ENCODE measurements at regions not wholly inside any gene's neighbourhood (a gene's known extent, or its start where the extent isn't known, plus 50 kb on each side); places are given as distances from the start of the nearest gene placed in this dataset.

- no peaks in the 10 kb centered on the region for H3K36me3 ChIP-seq (ENCODE audit: control insufficient read depth in 3 of 3, insufficient read depth in 2 of 3, low read depth in 1 of 3, low read length in 3 of 3)
- FAIRE-seq: no peak
- no peak for DNase-seq
- no peaks in the 10 kb centered on the region for H3K27me3 ChIP-seq (ENCODE audit: control insufficient read depth in 3 of 3, insufficient read depth in 3 of 3, low read length in 3 of 3)
- no peak overlapping the region for H3K27ac ChIP-seq (ENCODE audit: low read depth in 1 of 3, low read length in 2 of 3)
- peaks cover 0 to 5% (median 0%) of the 10 kb centered on the region in 3 donors for H3K4me1 ChIP-seq (ENCODE audit: control insufficient read depth in 3 of 3, insufficient read depth in 2 of 3, low read depth in 1 of 3, low read length in 2 of 3)
- H3K4me3 ChIP-seq (ENCODE audit: low read depth in 1 of 3, low read length in 3 of 3): no peak overlapping the region
- 85 to 88% (median 86%) methylated on average over 9 of the region's 9 CpGs for WGBS, 3 donors
- H3K9me3 ChIP-seq (ENCODE audit: control insufficient read depth in 2 of 2, insufficient read depth in 1 of 2, low read depth in 1 of 2, low read length in 1 of 2): peaks cover 0 to 6% of the 10 kb centered on the region in 2 donors
These were observed 289.7 kb downstream of the RPLP1 start for GRCh38 chr15:69742361-69742760.

GRCh38 chr15:69743091-69743490 lies 290.5 kb downstream of the RPLP1 start:
- Histone ChIP-seq H3K4me3 (ENCODE audit: low read depth in 1 of 3, low read length in 3 of 3) (no peak overlapping the region), H3K27me3 (ENCODE audit: control insufficient read depth in 3 of 3, insufficient read depth in 3 of 3, low read length in 3 of 3) (no peaks in the 10 kb centered on the region), H3K4me1 (ENCODE audit: control insufficient read depth in 3 of 3, insufficient read depth in 2 of 3, low read depth in 1 of 3, low read length in 2 of 3) (peaks cover 0 to 5% (median 0%) of the 10 kb centered on the region in 3 donors), H3K36me3 (ENCODE audit: control insufficient read depth in 3 of 3, insufficient read depth in 2 of 3, low read depth in 1 of 3, low read length in 3 of 3) (no peaks in the 10 kb centered on the region), H3K9me3 (ENCODE audit: control insufficient read depth in 2 of 2, insufficient read depth in 1 of 2, low read depth in 1 of 2, low read length in 1 of 2) (peaks cover 0 to 6% of the 10 kb centered on the region in 2 donors), H3K27ac (ENCODE audit: low read depth in 1 of 3, low read length in 2 of 3) (no peak overlapping the region)
- DNase-seq (no peak), FAIRE-seq (no peak)
- 87 to 100% (median 88%) methylated on average over 1 of the region's 1 CpG for WGBS, 3 donors

GRCh38 chr15:69744391-69745162 lies 292.0 kb downstream of the RPLP1 start:
- Histone ChIP-seq H3K27ac (ENCODE audit: low read depth in 1 of 3, low read length in 2 of 3) (no peak overlapping the region), H3K9me3 (ENCODE audit: control insufficient read depth in 2 of 2, insufficient read depth in 1 of 2, low read depth in 1 of 2, low read length in 1 of 2) (peaks cover 0 to 6% of the 10 kb centered on the region in 2 donors), H3K27me3 (ENCODE audit: control insufficient read depth in 3 of 3, insufficient read depth in 3 of 3, low read length in 3 of 3) (no peaks in the 10 kb centered on the region), H3K4me3 (ENCODE audit: low read depth in 1 of 3, low read length in 3 of 3) (no peak overlapping the region), H3K4me1 (ENCODE audit: control insufficient read depth in 3 of 3, insufficient read depth in 2 of 3, low read depth in 1 of 3, low read length in 2 of 3) (no peaks in the 10 kb centered on the region), H3K36me3 (ENCODE audit: control insufficient read depth in 3 of 3, insufficient read depth in 2 of 3, low read depth in 1 of 3, low read length in 3 of 3) (no peaks in the 10 kb centered on the region)
- FAIRE-seq: no peak
- WGBS, 3 donors: 47 to 67% (median 51%) methylated on average over 5 of the region's 5 CpGs
- DNase-seq: no peak

GRCh38 chr15:69747193-69747592 lies 294.6 kb downstream of the RPLP1 start:
- Histone ChIP-seq H3K27ac (ENCODE audit: low read depth in 1 of 3, low read length in 2 of 3) (no peak overlapping the region), H3K27me3 (ENCODE audit: control insufficient read depth in 3 of 3, insufficient read depth in 3 of 3, low read length in 3 of 3) (no peaks in the 10 kb centered on the region), H3K9me3 (ENCODE audit: control insufficient read depth in 2 of 2, insufficient read depth in 1 of 2, low read depth in 1 of 2, low read length in 1 of 2) (peaks cover 0 to 2% of the 10 kb centered on the region in 2 donors), H3K4me1 (ENCODE audit: control insufficient read depth in 3 of 3, insufficient read depth in 2 of 3, low read depth in 1 of 3, low read length in 2 of 3) (peaks cover 0 to 7% (median 0%) of the 10 kb centered on the region in 3 donors), H3K36me3 (ENCODE audit: control insufficient read depth in 3 of 3, insufficient read depth in 2 of 3, low read depth in 1 of 3, low read length in 3 of 3) (no peaks in the 10 kb centered on the region), H3K4me3 (ENCODE audit: low read depth in 1 of 3, low read length in 3 of 3) (no peak overlapping the region)
- DNase-seq: no peak
- FAIRE-seq: no peak
- 92 to 93% (median 92%) methylated on average over 5 of the region's 5 CpGs for WGBS, 3 donors

- Histone ChIP-seq H3K9me3 (ENCODE audit: control insufficient read depth in 2 of 2, insufficient read depth in 1 of 2, low read depth in 1 of 2, low read length in 1 of 2) (peaks cover 0 to 2% of the 10 kb centered on the region in 2 donors), H3K27me3 (ENCODE audit: control insufficient read depth in 3 of 3, insufficient read depth in 3 of 3, low read length in 3 of 3) (no peaks in the 10 kb centered on the region), H3K27ac (ENCODE audit: low read depth in 1 of 3, low read length in 2 of 3) (no peak overlapping the region), H3K4me1 (ENCODE audit: control insufficient read depth in 3 of 3, insufficient read depth in 2 of 3, low read depth in 1 of 3, low read length in 2 of 3) (peaks cover 0 to 7% (median 0%) of the 10 kb centered on the region in 3 donors), H3K4me3 (ENCODE audit: low read depth in 1 of 3, low read length in 3 of 3) (no peak overlapping the region), H3K36me3 (ENCODE audit: control insufficient read depth in 3 of 3, insufficient read depth in 2 of 3, low read depth in 1 of 3, low read length in 3 of 3) (no peaks in the 10 kb centered on the region)
- FAIRE-seq (no peak), DNase-seq (no peak)
- 85 to 93% (median 89%) methylated on average over 7 of the region's 7 CpGs for WGBS, 3 donors
These were observed 295.5 kb downstream of the RPLP1 start for GRCh38 chr15:69748131-69748530.

- 75 to 92% (median 83%) methylated on average over 3 of the region's 3 CpGs for WGBS, 3 donors
- Histone ChIP-seq H3K4me3 (ENCODE audit: low read depth in 1 of 3, low read length in 3 of 3) (no peak overlapping the region), H3K4me1 (ENCODE audit: control insufficient read depth in 3 of 3, insufficient read depth in 2 of 3, low read depth in 1 of 3, low read length in 2 of 3) (peaks cover 0 to 7% (median 0%) of the 10 kb centered on the region in 3 donors), H3K27me3 (ENCODE audit: control insufficient read depth in 3 of 3, insufficient read depth in 3 of 3, low read length in 3 of 3) (no peaks in the 10 kb centered on the region), H3K27ac (ENCODE audit: low read depth in 1 of 3, low read length in 2 of 3) (no peak overlapping the region), H3K36me3 (ENCODE audit: control insufficient read depth in 3 of 3, insufficient read depth in 2 of 3, low read depth in 1 of 3, low read length in 3 of 3) (no peaks in the 10 kb centered on the region), H3K9me3 (ENCODE audit: control insufficient read depth in 2 of 2, insufficient read depth in 1 of 2, low read depth in 1 of 2, low read length in 1 of 2) (peaks cover 0 to 2% of the 10 kb centered on the region in 2 donors)
- FAIRE-seq (no peak), DNase-seq (no peak)
These were observed 296.1 kb downstream of the RPLP1 start for GRCh38 chr15:69748576-69749185.

GRCh38 chr15:69749274-69749673 lies 296.7 kb downstream of the RPLP1 start:
- FAIRE-seq (no peak), DNase-seq (no peak)
- H3K4me1 ChIP-seq (ENCODE audit: control insufficient read depth in 3 of 3, insufficient read depth in 2 of 3, low read depth in 1 of 3, low read length in 2 of 3): peaks cover 0 to 7% (median 0%) of the 10 kb centered on the region in 3 donors
- no peaks in the 10 kb centered on the region for H3K27me3 ChIP-seq (ENCODE audit: control insufficient read depth in 3 of 3, insufficient read depth in 3 of 3, low read length in 3 of 3)
- peaks cover 0 to 2% of the 10 kb centered on the region in 2 donors for H3K9me3 ChIP-seq (ENCODE audit: control insufficient read depth in 2 of 2, insufficient read depth in 1 of 2, low read depth in 1 of 2, low read length in 1 of 2)
- no peak overlapping the region for H3K27ac ChIP-seq (ENCODE audit: low read depth in 1 of 3, low read length in 2 of 3)
- no peak overlapping the region for H3K4me3 ChIP-seq (ENCODE audit: low read depth in 1 of 3, low read length in 3 of 3)
- H3K36me3 ChIP-seq (ENCODE audit: control insufficient read depth in 3 of 3, insufficient read depth in 2 of 3, low read depth in 1 of 3, low read length in 3 of 3): no peaks in the 10 kb centered on the region
- 84 to 95% (median 88%) methylated on average over 4 of the region's 4 CpGs for WGBS, 3 donors

- 90 to 96% (median 93%) methylated on average over 2 of the region's 2 CpGs for WGBS, 3 donors
- Histone ChIP-seq H3K27me3 (ENCODE audit: control insufficient read depth in 3 of 3, insufficient read depth in 3 of 3, low read length in 3 of 3) (no peaks in the 10 kb centered on the region), H3K36me3 (ENCODE audit: control insufficient read depth in 3 of 3, insufficient read depth in 2 of 3, low read depth in 1 of 3, low read length in 3 of 3) (no peaks in the 10 kb centered on the region), H3K9me3 (ENCODE audit: control insufficient read depth in 2 of 2, insufficient read depth in 1 of 2, low read depth in 1 of 2, low read length in 1 of 2) (peaks cover 0 to 2% of the 10 kb centered on the region in 2 donors), H3K4me3 (ENCODE audit: low read depth in 1 of 3, low read length in 3 of 3) (no peak overlapping the region), H3K4me1 (ENCODE audit: control insufficient read depth in 3 of 3, insufficient read depth in 2 of 3, low read depth in 1 of 3, low read length in 2 of 3) (peaks cover 0 to 7% (median 0%) of the 10 kb centered on the region in 3 donors), H3K27ac (ENCODE audit: low read depth in 1 of 3, low read length in 2 of 3) (no peak overlapping the region)
- DNase-seq (peak in 1 of 2 donors; percentile 29), FAIRE-seq (no peak)
These were observed 297.2 kb downstream of the RPLP1 start for GRCh38 chr15:69749797-69750196.

Data from small intestine (tissue), 7 donors.